HFF-Myc (cell line): ENCODE measurements at regions not wholly inside any gene's neighbourhood (a gene's known extent, or its start where the extent isn't known, plus 50 kb on each side); places are given as distances from the start of the nearest gene placed in this dataset.

Source experiments
- DNase-seq: peaks from one replicate; pipeline ENCODE4 v3.0.0-alpha.2; 2011; ENCODE audit warnings: low read depth; ENCODE audit errors: extremely low read depth
- H3K4me3 ChIP-seq: replicated peaks from 2 replicates; pipeline ENCODE4 v1.5.1; 2011; ENCODE audit warnings: low read depth, mild to moderate bottlenecking, control low read depth, low read length
- TF ChIP-seq, protein P1 (sequence below): IDR thresholded peaks from 2 replicates; pipeline ENCODE4 v1.5.1; 2012; ENCODE audit warnings: mild to moderate bottlenecking, low read depth, low read length, control low read depth; ENCODE audit errors: missing control alignments

DNA sequence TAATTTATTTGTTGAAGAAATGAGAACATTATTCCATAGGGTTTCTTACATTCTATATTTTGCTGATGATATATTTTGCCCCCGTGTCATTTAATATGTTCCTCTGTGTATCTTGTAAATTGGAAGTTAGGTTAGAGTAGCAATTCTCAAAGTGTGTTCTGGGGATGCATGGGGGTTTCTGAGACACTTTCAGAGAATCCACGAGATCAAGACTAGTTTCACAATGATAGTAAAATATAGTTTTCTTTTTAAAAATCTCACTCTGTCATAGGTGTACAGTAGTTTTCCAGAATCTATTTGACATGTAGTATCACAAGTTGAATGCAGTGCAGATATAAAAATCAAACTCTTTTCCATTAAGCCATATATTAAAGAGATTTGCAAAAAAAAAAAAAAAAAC, 488.6 kb upstream of the SGCD start:
- no peak overlapping the region for H3K4me3 ChIP-seq
- TF ChIP-seq, protein P1, sequence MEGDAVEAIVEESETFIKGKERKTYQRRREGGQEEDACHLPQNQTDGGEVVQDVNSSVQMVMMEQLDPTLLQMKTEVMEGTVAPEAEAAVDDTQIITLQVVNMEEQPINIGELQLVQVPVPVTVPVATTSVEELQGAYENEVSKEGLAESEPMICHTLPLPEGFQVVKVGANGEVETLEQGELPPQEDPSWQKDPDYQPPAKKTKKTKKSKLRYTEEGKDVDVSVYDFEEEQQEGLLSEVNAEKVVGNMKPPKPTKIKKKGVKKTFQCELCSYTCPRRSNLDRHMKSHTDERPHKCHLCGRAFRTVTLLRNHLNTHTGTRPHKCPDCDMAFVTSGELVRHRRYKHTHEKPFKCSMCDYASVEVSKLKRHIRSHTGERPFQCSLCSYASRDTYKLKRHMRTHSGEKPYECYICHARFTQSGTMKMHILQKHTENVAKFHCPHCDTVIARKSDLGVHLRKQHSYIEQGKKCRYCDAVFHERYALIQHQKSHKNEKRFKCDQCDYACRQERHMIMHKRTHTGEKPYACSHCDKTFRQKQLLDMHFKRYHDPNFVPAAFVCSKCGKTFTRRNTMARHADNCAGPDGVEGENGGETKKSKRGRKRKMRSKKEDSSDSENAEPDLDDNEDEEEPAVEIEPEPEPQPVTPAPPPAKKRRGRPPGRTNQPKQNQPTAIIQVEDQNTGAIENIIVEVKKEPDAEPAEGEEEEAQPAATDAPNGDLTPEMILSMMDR, result no peak
- no peak for DNase-seq

DNA sequence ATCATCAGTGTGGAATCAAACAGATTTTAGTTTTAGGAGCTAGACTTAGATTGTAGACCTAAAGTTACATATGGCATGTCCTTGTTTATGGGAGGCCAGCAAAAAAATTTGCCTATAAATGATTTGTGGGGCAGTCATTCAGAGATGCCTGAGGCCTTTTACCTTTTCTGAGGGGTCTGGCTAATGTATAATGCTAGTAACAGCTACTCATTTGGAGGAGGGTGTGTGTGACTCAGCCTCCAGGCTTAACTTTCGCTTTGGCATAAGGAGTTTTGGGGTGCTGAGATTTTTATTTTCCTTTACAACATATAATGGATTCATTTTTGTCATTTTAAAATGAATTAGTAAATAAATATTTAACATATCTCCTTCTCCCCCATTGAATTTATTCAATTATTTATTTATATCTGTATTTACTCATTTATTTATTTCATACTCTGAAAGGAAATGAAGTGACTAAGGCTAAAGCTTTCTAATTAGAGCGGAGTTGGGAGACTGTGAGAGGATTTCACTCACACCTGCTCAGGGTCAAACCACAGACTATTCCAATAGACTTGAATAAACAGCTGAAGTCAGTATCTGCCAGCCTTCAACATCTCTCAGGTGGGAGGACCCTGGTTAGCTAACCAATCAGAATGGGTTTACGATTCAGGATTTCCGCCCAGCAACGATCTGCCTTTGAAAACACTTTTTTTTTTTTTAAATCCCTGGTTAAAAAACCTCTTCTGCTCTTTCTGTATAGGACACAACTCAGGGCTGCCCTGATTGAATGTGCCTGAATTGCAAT, 487.5 kb upstream of the SGCD start:
- no peak overlapping the region for H3K4me3 ChIP-seq
- no peak for DNase-seq
- TF ChIP-seq, protein P1, result no peak

DNA sequence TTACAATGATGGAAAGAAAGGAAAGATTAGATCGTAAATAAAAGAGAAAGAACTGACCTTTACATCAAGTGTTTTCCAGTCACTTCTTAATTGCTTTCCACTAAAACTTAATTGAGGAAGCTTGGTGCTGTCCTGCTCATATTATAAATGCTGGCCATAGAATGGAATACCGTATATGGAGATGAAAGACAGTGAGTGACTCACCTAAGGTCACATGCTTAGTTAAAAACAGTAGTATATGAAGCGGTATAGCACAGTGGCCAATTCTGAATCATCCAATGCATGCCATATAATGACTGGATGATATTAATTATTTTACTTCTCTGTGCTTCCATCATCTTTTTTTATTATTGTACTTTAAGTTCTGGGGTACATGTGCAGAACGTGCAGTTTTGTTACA, 482.4 kb upstream of the SGCD start:
- TF ChIP-seq, protein P1, result no peak
- H3K4me3 ChIP-seq, result no peak overlapping the region
- no peak for DNase-seq

- TF ChIP-seq, protein P1, result no peak
- no peak overlapping the region for H3K4me3 ChIP-seq
- DNase-seq, result no peak
These were observed 476.6 kb upstream of the SGCD start for GRCh38 chr5:155850370-155850769.

- no peak overlapping the region for H3K4me3 ChIP-seq
- no peak for DNase-seq
- TF ChIP-seq, protein P1, result no peak
These were observed 460.0 kb upstream of the SGCD start for GRCh38 chr5:155866971-155867370.

- no peak for DNase-seq
- TF ChIP-seq, protein P1, result no peak
- H3K4me3 ChIP-seq, result no peak overlapping the region
These were observed 459.4 kb upstream of the SGCD start for GRCh38 chr5:155867522-155868088.
